C4-2B (cell line): ENCODE measurements at regions not wholly inside any gene's neighbourhood (a gene's known extent, or its start where the extent isn't known, plus 50 kb on each side); places are given as distances from the start of the nearest gene placed in this dataset.

Experiments
- CTCF ChIP-seq: fragments of 450-650 bp; conservative IDR thresholded peaks from 2 replicates; pipeline ENCODE4 v1.5.1; 2017; ENCODE audit warnings: mild to moderate bottlenecking
- ZFX ChIP-seq: fragments of 450-650 bp; IDR thresholded peaks from 2 replicates; pipeline ENCODE4 v1.6.1; 2017

DNA sequence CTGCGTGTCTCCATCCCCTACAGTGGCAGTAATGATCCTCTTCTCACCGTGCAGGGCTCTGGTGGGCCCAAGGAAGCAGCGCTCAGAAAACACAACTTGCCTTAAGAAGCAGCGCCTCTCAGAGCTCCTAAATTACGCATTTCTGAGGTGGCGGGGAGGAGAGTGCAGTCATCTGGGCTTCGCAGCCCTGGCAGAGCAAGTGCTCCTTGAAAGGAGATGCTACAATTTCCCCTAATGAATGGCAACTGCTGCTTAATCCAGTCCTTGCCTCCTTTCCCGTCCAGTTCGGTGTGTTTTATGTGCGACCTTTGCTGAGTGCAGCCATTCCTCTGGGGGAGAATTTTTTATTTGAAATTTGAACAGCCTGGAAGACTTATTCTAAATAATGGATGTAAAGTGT, 287.3 kb downstream of the PTPRU start:
- no peak for TF ChIP-seq CTCF
- TF ChIP-seq ZFX, result no peak
